H9 (cell line): ENCODE measurements at regions not wholly inside any gene's neighbourhood (a gene's known extent, or its start where the extent isn't known, plus 50 kb on each side); places are given as distances from the start of the nearest gene placed in this dataset.

ENCODE experiments used
- DNase-seq: peaks from one replicate; pipeline ENCODE4 v3.0.0-alpha.2; 2017
- H2AFZ ChIP-seq: one replicate; pipeline ENCODE4 v1.6.1; 2013; ENCODE audit warnings: mild to moderate bottlenecking, low read length, control low read depth, moderate library complexity
- H2AK5ac ChIP-seq: 2 replicates; pipeline ENCODE4 v1.6.1; 2013; ENCODE audit warnings: low read length, control low read depth, mixed read lengths; ENCODE audit not compliant: insufficient read length
- H2BK120ac ChIP-seq: one replicate; pipeline ENCODE4 v1.6.1; 2013; ENCODE audit warnings: low read depth, mild to moderate bottlenecking, low read length, control low read depth, inconsistent platforms; ENCODE audit not compliant: poor library complexity, severe bottlenecking
- H2BK12ac ChIP-seq: 2 replicates; pipeline ENCODE4 v1.6.1; 2013; ENCODE audit warnings: low read length, control low read depth, mixed read lengths, low read depth; ENCODE audit not compliant: insufficient read length
- H2BK15ac ChIP-seq: 2 replicates; pipeline ENCODE4 v1.6.1; 2013; ENCODE audit warnings: low read depth, low read length, control low read depth
- H2BK20ac ChIP-seq: one replicate; pipeline ENCODE4 v1.6.1; 2013; ENCODE audit warnings: low read depth, mild to moderate bottlenecking, low read length, control low read depth, inconsistent platforms; ENCODE audit not compliant: poor library complexity, severe bottlenecking
- H2BK5ac ChIP-seq: 2 replicates; pipeline ENCODE4 v1.6.1; 2013; ENCODE audit warnings: low read length, control low read depth, mixed read lengths; ENCODE audit not compliant: insufficient read length
- H3K14ac ChIP-seq: 2 replicates; pipeline ENCODE4 v1.6.1; 2013; ENCODE audit warnings: low read length, control low read depth; ENCODE audit not compliant: insufficient read depth
- H3K18ac ChIP-seq: 2 replicates; pipeline ENCODE4 v1.6.1; 2013; ENCODE audit warnings: low read depth, mild to moderate bottlenecking, mixed read lengths, low read length, control low read depth; ENCODE audit not compliant: insufficient read length
- H3K23ac ChIP-seq: 2 replicates; pipeline ENCODE4 v1.6.1; 2013; ENCODE audit warnings: low read length, control low read depth, mixed read lengths, low read depth; ENCODE audit not compliant: insufficient read length
- H3K23me2 ChIP-seq: 2 replicates; pipeline ENCODE4 v1.6.1; 2013; ENCODE audit warnings: low read depth, mild to moderate bottlenecking, mixed read lengths, low read length, control low read depth; ENCODE audit not compliant: insufficient read length, poor library complexity, severe bottlenecking
- H3K27ac ChIP-seq: 2 replicates; pipeline ENCODE4 v1.5.1; 2013; ENCODE audit warnings: low read length, control low read depth, mixed read lengths, low read depth; ENCODE audit not compliant: insufficient read length
- H3K27me3 ChIP-seq: 2 replicates; pipeline ENCODE4 v1.6.1; 2013; ENCODE audit warnings: low read length, control low read depth, inconsistent platforms; ENCODE audit not compliant: insufficient read depth
- H3K4ac ChIP-seq: 2 replicates; pipeline ENCODE4 v1.6.1; 2013; ENCODE audit warnings: low read depth, mild to moderate bottlenecking, control low read depth, inconsistent platforms, low read length, moderate library complexity
- H3K4me1 ChIP-seq: 2 replicates; pipeline ENCODE4 v1.6.1; 2013; ENCODE audit warnings: low read length, control low read depth, inconsistent platforms; ENCODE audit not compliant: insufficient read depth
- H3K4me2 ChIP-seq: 2 replicates; pipeline ENCODE4 v1.6.1; 2013; ENCODE audit warnings: low read length, control low read depth, mixed read lengths; ENCODE audit not compliant: insufficient read length, insufficient read depth
- H3K56ac ChIP-seq: 2 replicates; pipeline ENCODE4 v1.6.1; 2013; ENCODE audit warnings: low read depth, mild to moderate bottlenecking, mixed read lengths, low read length, control low read depth; ENCODE audit not compliant: insufficient read length
- H3K79me1 ChIP-seq: 2 replicates; pipeline ENCODE4 v1.6.1; 2013; ENCODE audit warnings: low read depth, mild to moderate bottlenecking, moderate library complexity, low read length, control low read depth, inconsistent platforms; ENCODE audit not compliant: insufficient read depth, poor library complexity, severe bottlenecking
- H3K79me2 ChIP-seq: 2 replicates; pipeline ENCODE4 v1.6.1; 2013; ENCODE audit warnings: low read length, control low read depth, inconsistent platforms; ENCODE audit not compliant: insufficient read depth
- H3K9ac ChIP-seq: 2 replicates; pipeline ENCODE4 v1.6.1; 2013; ENCODE audit warnings: low read length, control low read depth, mixed read lengths; ENCODE audit not compliant: insufficient read length; ENCODE audit errors: extremely low read depth
- H3K9me3 ChIP-seq: one replicate; pipeline ENCODE4 v1.6.1; 2013; ENCODE audit warnings: low read depth, low read length, inconsistent platforms; ENCODE audit not compliant: control insufficient read depth
- H3T11ph ChIP-seq: one replicate; pipeline ENCODE4 v1.6.1; 2013; ENCODE audit warnings: mild to moderate bottlenecking, low read length, control low read depth, inconsistent platforms
- H4K20me1 ChIP-seq: one replicate; pipeline ENCODE4 v1.6.1; 2013; ENCODE audit not compliant: control insufficient read depth, insufficient read length, insufficient read depth
- H4K5ac ChIP-seq: 2 replicates; pipeline ENCODE4 v1.6.1; 2013; ENCODE audit warnings: low read depth, mild to moderate bottlenecking, mixed read lengths, low read length, control low read depth; ENCODE audit not compliant: insufficient read length
- H4K8ac ChIP-seq: replicated peaks from 2 replicates; pipeline ENCODE4 v1.6.1; 2013; ENCODE audit warnings: low read length, control low read depth, mixed read lengths, low read depth; ENCODE audit not compliant: insufficient read length
- H4K91ac ChIP-seq: 2 replicates; pipeline ENCODE4 v1.6.1; 2013; ENCODE audit warnings: low read depth, mild to moderate bottlenecking, moderate library complexity, mixed read lengths, low read length, control low read depth; ENCODE audit not compliant: insufficient read length
- H3K27ac Mint-ChIP-seq, 3 experiments: 2 replicates in 2 of 3; 3 replicates in 1 of 3; pipeline ENCODE4 v1.8.0; 2020 to 2021; ENCODE audit warnings: mixed read lengths in 3 of 3, mild to moderate bottlenecking in 1 of 3, moderate library complexity in 1 of 3
- H3K27me3 Mint-ChIP-seq: 2 replicates; pipeline ENCODE4 v1.8.0; 2021; ENCODE audit warnings: low read depth, mild to moderate bottlenecking, moderate library complexity, mixed read lengths
- H3K36me3 Mint-ChIP-seq, 3 experiments: 2 replicates in 2 of 3; 3 replicates in 1 of 3; pipeline ENCODE4 v1.8.0; 2020 to 2021; ENCODE audit warnings: low read depth in 3 of 3, mixed read lengths in 3 of 3; ENCODE audit not compliant: insufficient read depth in 1 of 3
- H3K4me1 Mint-ChIP-seq, 2 experiments: 2 replicates each; pipeline ENCODE4 v1.8.0; 2020; ENCODE audit warnings: mixed read lengths in 2 of 2
- H3K4me3 Mint-ChIP-seq, 2 experiments: 2 replicates in 1 of 2; 3 replicates in 1 of 2; pipeline ENCODE4 v1.8.0; 2020 to 2021; ENCODE audit warnings: mild to moderate bottlenecking in 2 of 2, mixed read lengths in 2 of 2, moderate library complexity in 1 of 2
- H3K9me3 Mint-ChIP-seq, 2 experiments: 2 replicates in 1 of 2; 3 replicates in 1 of 2; pipeline ENCODE4 v1.8.0; 2020; ENCODE audit warnings: mild to moderate bottlenecking in 2 of 2, mixed read lengths in 2 of 2, moderate library complexity in 1 of 2
- CTCF ChIP-seq: fragments of 200-600 bp; sonication (generic); conservative IDR thresholded peaks from 3 replicates; pipeline ENCODE4 v1.8.0; 2021; ENCODE audit warnings: antibody characterized with exemption, mild to moderate bottlenecking
- WGBS: extraction: QIAGEN DNeasy Blood & Tissue Kit; methylation state at CpG from one replicate; pipeline ENCODE4 v1.1.7; 2013; ENCODE audit warnings: missing lambda C conversion rate, low lambda C conversion rate, mixed read lengths; ENCODE audit not compliant: insufficient read length; ENCODE audit errors: extremely low coverage; 5-methylcytosine and 5-hydroxymethylcytosine counted together

DNA sequence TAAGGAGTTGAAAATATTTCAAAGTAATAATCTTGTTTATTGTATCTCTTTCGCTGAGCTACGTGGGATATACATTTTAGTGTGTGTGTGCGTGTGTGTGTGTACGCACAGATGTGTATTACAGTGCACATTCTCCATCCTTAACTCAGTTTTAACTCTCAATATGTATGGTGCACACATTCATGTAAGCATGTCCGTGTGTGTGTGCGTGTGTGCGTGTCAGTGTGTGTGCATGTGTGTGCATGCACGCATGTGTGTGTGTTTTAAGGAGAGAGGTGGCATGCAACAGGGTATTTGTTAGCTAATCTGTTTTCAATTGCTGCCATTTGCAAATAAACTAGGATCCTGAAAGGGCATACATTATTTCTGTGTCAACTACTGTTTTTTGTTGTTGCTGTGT is 264.9 kb upstream of the CXorf51A start:
- WGBS = no CpG with 5 or more reads among the region's 8 CpGs
- H2BK15ac ChIP-seq = no peak overlapping the region
- H3T11ph ChIP-seq = no peak overlapping the region
- no peak overlapping the region for H3K23ac ChIP-seq
- H2AK5ac ChIP-seq = no peak overlapping the region
- no peak overlapping the region for H4K8ac ChIP-seq
- no peak overlapping the region for H3K18ac ChIP-seq
- H3K4ac ChIP-seq = no peak overlapping the region
- H3K27me3 Mint-ChIP-seq = peaks cover 1% of the 10 kb centered on the region; the same call in 1 of the 2 replicates
- H2AFZ ChIP-seq = no peak overlapping the region
- peaks cover 0 to 6% (median 0%) of the 10 kb centered on the region in 3 experiments; a peak in 1 of 7 replicates for H3K36me3 Mint-ChIP-seq
- no peak overlapping the region for H2BK12ac ChIP-seq
- no peak for TF ChIP-seq CTCF
- H4K5ac ChIP-seq = no peak overlapping the region
- H3K56ac ChIP-seq = no peak overlapping the region
- H3K4me1 Mint-ChIP-seq = peaks cover 0 to 4% of the 10 kb centered on the region in 2 experiments; a peak in 2 of 4 replicates
- DNase-seq = no peak
- no peaks in the 10 kb centered on the region; the same call in 1 of the 2 replicates for H3K4me1 ChIP-seq
- H3K9me3 Mint-ChIP-seq = peaks cover 54 to 55% of the 10 kb centered on the region in 2 experiments
- no peak overlapping the region for H2BK20ac ChIP-seq
- no peak overlapping the region for H3K14ac ChIP-seq
- H3K4me2 ChIP-seq = no peak overlapping the region
- H4K20me1 ChIP-seq = no peaks in the 10 kb centered on the region
- no peaks in the 10 kb centered on the region for H3K27me3 ChIP-seq
- H3K27ac Mint-ChIP-seq = no peak overlapping the region
- no peak overlapping the region for H2BK120ac ChIP-seq
- H4K91ac ChIP-seq = no peak overlapping the region
- no peaks in the 10 kb centered on the region for H3K79me1 ChIP-seq
- no peaks in the 10 kb centered on the region for H3K79me2 ChIP-seq
- H3K27ac ChIP-seq = no peak overlapping the region
- H3K23me2 ChIP-seq = no peaks in the 10 kb centered on the region
- H3K9ac ChIP-seq = no peak overlapping the region
- H2BK5ac ChIP-seq = no peak overlapping the region
- no peak overlapping the region for H3K4me3 Mint-ChIP-seq
- H3K9me3 ChIP-seq = peaks cover 9% of the 10 kb centered on the region
